Natural killer cell (primary cell): ENCODE measurements at regions not wholly inside any gene's neighbourhood (a gene's known extent, or its start where the extent isn't known, plus 50 kb on each side); places are given as distances from the start of the nearest gene placed in this dataset.
"Not testable (repeated sequence)": the region's sequence is repeated elsewhere in the genome, so short reads cannot be mapped to it uniquely, and the experiment has no call there.

Experiments used
- ATAC-seq, 3 donors: fragments of 150-1000 bp in 2 of 3; fragments of 200-7000 bp in 1 of 3; cut with Tn5 transposase; 1 replicate in 1 of 3; 2 replicates in 2 of 3; pipeline ENCODE4 v1.10.0; 2021; ENCODE audit warnings: mild to moderate bottlenecking in 2 of 3, moderate library complexity in 2 of 3
- DNase-seq, 2 donors: peaks; one replicate each; pipeline versions ENCODE4 v3.0.0 to v3.0.0-alpha.2; 2013 to 2021; ENCODE audit warnings: mixed read lengths in 1 of 2
- H3K27ac ChIP-seq: one replicate; pipeline ENCODE4 v1.5.1; 2013; ENCODE audit warnings: mild to moderate bottlenecking, low read length
- H3K27me3 ChIP-seq: one replicate; pipeline ENCODE4 v1.6.1; 2013; ENCODE audit warnings: low read length; ENCODE audit not compliant: control insufficient read depth, insufficient read depth
- H3K36me3 ChIP-seq: one replicate; pipeline ENCODE4 v1.6.1; 2013; ENCODE audit warnings: low read length; ENCODE audit not compliant: control insufficient read depth, insufficient read depth
- H3K4me1 ChIP-seq: one replicate; pipeline ENCODE4 v1.6.1; 2013; ENCODE audit warnings: low read length; ENCODE audit not compliant: control insufficient read depth, insufficient read depth
- H3K4me3 ChIP-seq: one replicate; pipeline ENCODE4 v1.5.1; 2013; ENCODE audit warnings: low read length
- H3K9me3 ChIP-seq: one replicate; pipeline ENCODE4 v1.6.1; 2013; ENCODE audit warnings: low read length; ENCODE audit not compliant: control insufficient read depth, insufficient read depth
- H3K27ac Mint-ChIP-seq, 2 donors: one replicate each; pipeline ENCODE4 v1.8.0; 2022; ENCODE audit warnings: mild to moderate bottlenecking in 2 of 2, mixed read lengths in 2 of 2, moderate library complexity in 1 of 2
- H3K27me3 Mint-ChIP-seq, 2 donors: one replicate each; pipeline ENCODE4 v1.8.0; 2022; ENCODE audit warnings: low read depth in 2 of 2, mixed read lengths in 2 of 2
- H3K36me3 Mint-ChIP-seq: one replicate; pipeline ENCODE4 v1.8.0; 2022; ENCODE audit warnings: mixed read lengths
- H3K4me1 Mint-ChIP-seq, 2 donors: one replicate each; pipeline ENCODE4 v1.8.0; 2022; ENCODE audit warnings: mixed read lengths in 2 of 2
- H3K4me3 Mint-ChIP-seq: one replicate; pipeline ENCODE4 v1.8.0; 2022; ENCODE audit warnings: mild to moderate bottlenecking, moderate library complexity, mixed read lengths
- H3K9me3 Mint-ChIP-seq, 2 donors: one replicate each; pipeline ENCODE4 v1.8.0; 2022; ENCODE audit warnings: mixed read lengths in 2 of 2
- CTCF ChIP-seq: fragments of 200-600 bp; IDR thresholded peaks from one replicate; pipeline ENCODE4 v1.8.0; 2022; ENCODE audit warnings: antibody characterized with exemption
- WGBS: methylation state at CpG from one replicate; pipeline ENCODE4 v1.1.7; 2013; ENCODE audit warnings: missing lambda C conversion rate; ENCODE audit not compliant: insufficient coverage; 5-methylcytosine and 5-hydroxymethylcytosine counted together
- intact Hi-C: fragments of 100-400 bp; cut with micrococcal nuclease; formaldehyde crosslinking; loops from one replicate; pipeline ENCODE4 v1.14.2; 2022

- Histone ChIP-seq H3K4me1 (peaks cover 3% of the 10 kb centered on the region), H3K27me3 (no peaks in the 10 kb centered on the region), H3K36me3 (no peaks in the 10 kb centered on the region), H3K9me3 (no peaks in the 10 kb centered on the region), H3K4me3 (no peak overlapping the region), H3K27ac (no peak overlapping the region)
- Mint-ChIP-seq H3K9me3 (peaks cover 4 to 12% of the 10 kb centered on the region in 2 donors), H3K36me3 (peaks cover 15% of the 10 kb centered on the region), H3K27me3 (peaks cover 0 to 16% of the 10 kb centered on the region in 2 donors), H3K27ac (no peak overlapping the region), H3K4me3 (no peak overlapping the region), H3K4me1 (no peaks in the 10 kb centered on the region)
- DNase-seq (no peak), ATAC-seq (no peak)
- no peak for TF ChIP-seq CTCF
- intact Hi-C loops: no loop called here
- WGBS: 34% methylated on average over 85 of the region's 85 CpGs
These were observed 396.1 kb downstream of the ZNF33B start for GRCh38 chr10:42242135-42242805.

- H3K27ac ChIP-seq, H3K4me3 Mint-ChIP-seq, H3K36me3 ChIP-seq, H3K4me3 ChIP-seq, H3K4me1 ChIP-seq, H3K9me3 ChIP-seq, H3K9me3 Mint-ChIP-seq, H3K36me3 Mint-ChIP-seq, H3K27ac Mint-ChIP-seq, intact Hi-C loops, H3K4me1 Mint-ChIP-seq, H3K27me3 ChIP-seq, H3K27me3 Mint-ChIP-seq, ATAC-seq, DNase-seq: not testable (repeated sequence)
- 90% methylated on average over 13 of the region's 13 CpGs for WGBS
These were observed 402.0 kb downstream of the ZNF33B start for GRCh38 chr10:42236401-42236800.

GRCh38 chr10:42235736-42236135, 402.6 kb downstream of the ZNF33B start:
- H3K4me1 Mint-ChIP-seq, H3K27me3 Mint-ChIP-seq, H3K27ac ChIP-seq, H3K27me3 ChIP-seq, H3K36me3 ChIP-seq, H3K9me3 Mint-ChIP-seq, H3K27ac Mint-ChIP-seq, ATAC-seq, DNase-seq, H3K36me3 Mint-ChIP-seq, H3K4me1 ChIP-seq, H3K9me3 ChIP-seq, intact Hi-C loops, H3K4me3 ChIP-seq, H3K4me3 Mint-ChIP-seq: not testable (repeated sequence)
- WGBS: 90% methylated on average over 11 of the region's 14 CpGs

GRCh38 chr10:42235241-42235640, 403.1 kb downstream of the ZNF33B start:
- H3K4me3 ChIP-seq, H3K4me3 Mint-ChIP-seq, H3K4me1 ChIP-seq, H3K36me3 Mint-ChIP-seq, ATAC-seq, H3K27me3 Mint-ChIP-seq, H3K9me3 ChIP-seq, H3K9me3 Mint-ChIP-seq, H3K27me3 ChIP-seq, H3K36me3 ChIP-seq, H3K27ac ChIP-seq, intact Hi-C loops, H3K27ac Mint-ChIP-seq, H3K4me1 Mint-ChIP-seq, DNase-seq: not testable (repeated sequence)
- WGBS: 85% methylated on average over 3 of the region's 3 CpGs

GRCh38 chr10:42234506-42234905, 403.9 kb downstream of the ZNF33B start:
- intact Hi-C loops, H3K27me3 Mint-ChIP-seq, H3K4me1 Mint-ChIP-seq, H3K36me3 Mint-ChIP-seq, H3K4me3 ChIP-seq, H3K27ac Mint-ChIP-seq, ATAC-seq, H3K4me1 ChIP-seq, DNase-seq, H3K9me3 Mint-ChIP-seq, H3K27me3 ChIP-seq, H3K36me3 ChIP-seq, H3K9me3 ChIP-seq, H3K27ac ChIP-seq, H3K4me3 Mint-ChIP-seq: not testable (repeated sequence)
- 79% methylated on average over 5 of the region's 5 CpGs for WGBS

GRCh38 chr10:42233461-42234206, 404.7 kb downstream of the ZNF33B start:
- DNase-seq, H3K4me1 Mint-ChIP-seq, H3K27me3 ChIP-seq, H3K4me1 ChIP-seq, H3K9me3 ChIP-seq, ATAC-seq, H3K4me3 Mint-ChIP-seq, H3K27ac ChIP-seq, H3K9me3 Mint-ChIP-seq, H3K27me3 Mint-ChIP-seq, intact Hi-C loops, H3K36me3 Mint-ChIP-seq, H3K4me3 ChIP-seq, H3K36me3 ChIP-seq, H3K27ac Mint-ChIP-seq: not testable (repeated sequence)
- 86% methylated on average over 8 of the region's 8 CpGs for WGBS

GRCh38 chr10:42232955-42233354, 405.4 kb downstream of the ZNF33B start:
- intact Hi-C loops, H3K36me3 Mint-ChIP-seq, H3K4me1 Mint-ChIP-seq, ATAC-seq, H3K36me3 ChIP-seq, H3K27ac ChIP-seq, H3K4me3 Mint-ChIP-seq, H3K27me3 ChIP-seq, H3K27me3 Mint-ChIP-seq, H3K9me3 Mint-ChIP-seq, H3K4me1 ChIP-seq, H3K27ac Mint-ChIP-seq, H3K4me3 ChIP-seq, H3K9me3 ChIP-seq, DNase-seq: not testable (repeated sequence)
- WGBS: 81% methylated on average over 1 of the region's 1 CpG
